OCI-LY1 (cell line): ENCODE measurements at regions not wholly inside any gene's neighbourhood (a gene's known extent, or its start where the extent isn't known, plus 50 kb on each side); places are given as distances from the start of the nearest gene placed in this dataset.

Experiments used
- H2AFZ ChIP-seq: fragments of 200-600 bp; sonication (generic), shearing (Covaris generic); 2 replicates; pipeline ENCODE4 v1.6.0; 2014; ENCODE audit warnings: antibody characterized with exemption, mild to moderate bottlenecking, low read length
- H3F3A ChIP-seq: fragments of 200-600 bp; sonication (generic), shearing (Covaris generic); 2 replicates; pipeline ENCODE4 v1.6.0; 2014; ENCODE audit warnings: mild to moderate bottlenecking, antibody characterized with exemption, low read length, moderate library complexity; ENCODE audit not compliant: insufficient read depth
- H3K27ac ChIP-seq: fragments of 200-600 bp; sonication (generic); 2 replicates; pipeline ENCODE4 v1.5.1; 2014; ENCODE audit warnings: low read length, mixed run types, mild to moderate bottlenecking, low read depth; ENCODE audit not compliant: poor library complexity, severe bottlenecking
- H3K27me3 ChIP-seq: fragments of 200-600 bp; sonication (generic); 2 replicates; pipeline ENCODE4 v1.6.0; 2014; ENCODE audit warnings: antibody characterized with exemption, mild to moderate bottlenecking, low read length, moderate library complexity; ENCODE audit not compliant: insufficient read depth
- H3K36me3 ChIP-seq: fragments of 200-600 bp; sonication (generic); 2 replicates; pipeline ENCODE4 v1.6.1; 2014; ENCODE audit warnings: mild to moderate bottlenecking, antibody characterized with exemption, low read length, moderate library complexity, mixed read lengths; ENCODE audit not compliant: insufficient read depth
- H3K4me1 ChIP-seq: fragments of 200-600 bp; sonication (generic); 2 replicates; pipeline ENCODE4 v1.5.1; 2014; ENCODE audit warnings: mild to moderate bottlenecking, low read length, moderate library complexity; ENCODE audit not compliant: insufficient read depth, severe bottlenecking
- H3K4me2 ChIP-seq: fragments of 200-600 bp; sonication (generic), shearing (Covaris generic); 2 replicates; pipeline ENCODE4 v1.6.1; 2014; ENCODE audit warnings: low read length
- H3K4me3 ChIP-seq: fragments of 200-600 bp; sonication (generic); 2 replicates; pipeline ENCODE4 v1.5.1; 2014; ENCODE audit warnings: low read length, low read depth, mild to moderate bottlenecking, mixed read lengths; ENCODE audit not compliant: poor library complexity, severe bottlenecking
- H3K79me2 ChIP-seq: fragments of 200-600 bp; shearing (Covaris generic); 2 replicates; pipeline ENCODE4 v1.6.1; 2016; ENCODE audit warnings: mixed run types, low read length, mixed read lengths; ENCODE audit not compliant: insufficient read depth
- H3K9ac ChIP-seq: fragments of 200-600 bp; sonication (generic), shearing (Covaris generic); 2 replicates; pipeline ENCODE4 v1.6.1; 2014; ENCODE audit warnings: mild to moderate bottlenecking, low read length, mixed read lengths
- H3K9me2 ChIP-seq: fragments of 200-600 bp; sonication (generic), shearing (Covaris generic); 2 replicates; pipeline ENCODE4 v1.6.1; 2014; ENCODE audit warnings: low read depth, mild to moderate bottlenecking, low read length, mixed read lengths
- H3K9me3 ChIP-seq: fragments of 200-600 bp; shearing (Covaris generic); 2 replicates; pipeline ENCODE4 v1.6.1; 2014; ENCODE audit warnings: low read length, mixed read lengths
- H4K20me1 ChIP-seq: fragments of 200-600 bp; sonication (generic), shearing (Covaris generic); 2 replicates; pipeline ENCODE4 v1.6.0; 2016; ENCODE audit warnings: mild to moderate bottlenecking, low read length; ENCODE audit not compliant: insufficient read depth
- EZH2 ChIP-seq: fragments of 200-600 bp; sonication (generic), shearing (Covaris generic); IDR thresholded peaks from 2 replicates; pipeline ENCODE4 v1.8.0; 2017; ENCODE audit warnings: borderline replicate concordance, mixed run types, mild to moderate bottlenecking, antibody characterized with exemption, low read length, moderate library complexity, mixed read lengths
- TF ChIP-seq, protein P1 (sequence below): fragments of 200-600 bp; sonication (generic), shearing (Covaris generic); IDR thresholded peaks from 2 replicates; pipeline ENCODE4 v1.5.1; 2017; ENCODE audit warnings: mild to moderate bottlenecking, antibody characterized with exemption, low read length, moderate library complexity, mixed read lengths

DNA sequence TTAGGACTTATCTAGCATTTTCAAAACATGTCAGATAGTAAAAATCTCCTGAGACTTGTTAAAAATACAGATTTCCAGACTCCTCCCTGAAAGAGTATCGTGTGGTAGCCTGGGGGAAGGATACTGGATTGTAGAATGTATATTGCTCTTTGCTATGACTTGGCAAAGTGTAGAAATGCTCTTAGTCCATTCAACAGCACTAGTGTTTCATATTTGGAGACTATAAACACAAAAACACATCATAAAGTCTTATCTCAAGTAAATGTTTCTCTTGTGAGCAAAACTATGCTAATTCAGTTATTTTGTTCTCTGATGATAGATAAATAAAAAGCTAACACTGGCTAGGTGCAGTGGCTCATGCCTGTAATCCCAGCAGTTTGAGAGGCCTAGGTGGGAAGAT, 137.5 kb upstream of the PRPS1L1 start:
- H4K20me1 ChIP-seq = no peaks in the 10 kb centered on the region
- no peak overlapping the region for H3K4me2 ChIP-seq
- no peak overlapping the region for H2AFZ ChIP-seq
- no peaks in the 10 kb centered on the region for H3F3A ChIP-seq
- H3K9me2 ChIP-seq = no peaks in the 10 kb centered on the region
- no peak for TF ChIP-seq EZH2
- TF ChIP-seq, protein P1, sequence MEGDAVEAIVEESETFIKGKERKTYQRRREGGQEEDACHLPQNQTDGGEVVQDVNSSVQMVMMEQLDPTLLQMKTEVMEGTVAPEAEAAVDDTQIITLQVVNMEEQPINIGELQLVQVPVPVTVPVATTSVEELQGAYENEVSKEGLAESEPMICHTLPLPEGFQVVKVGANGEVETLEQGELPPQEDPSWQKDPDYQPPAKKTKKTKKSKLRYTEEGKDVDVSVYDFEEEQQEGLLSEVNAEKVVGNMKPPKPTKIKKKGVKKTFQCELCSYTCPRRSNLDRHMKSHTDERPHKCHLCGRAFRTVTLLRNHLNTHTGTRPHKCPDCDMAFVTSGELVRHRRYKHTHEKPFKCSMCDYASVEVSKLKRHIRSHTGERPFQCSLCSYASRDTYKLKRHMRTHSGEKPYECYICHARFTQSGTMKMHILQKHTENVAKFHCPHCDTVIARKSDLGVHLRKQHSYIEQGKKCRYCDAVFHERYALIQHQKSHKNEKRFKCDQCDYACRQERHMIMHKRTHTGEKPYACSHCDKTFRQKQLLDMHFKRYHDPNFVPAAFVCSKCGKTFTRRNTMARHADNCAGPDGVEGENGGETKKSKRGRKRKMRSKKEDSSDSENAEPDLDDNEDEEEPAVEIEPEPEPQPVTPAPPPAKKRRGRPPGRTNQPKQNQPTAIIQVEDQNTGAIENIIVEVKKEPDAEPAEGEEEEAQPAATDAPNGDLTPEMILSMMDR = no peak
- no peaks in the 10 kb centered on the region for H3K4me1 ChIP-seq
- no peaks in the 10 kb centered on the region for H3K36me3 ChIP-seq
- no peaks in the 10 kb centered on the region for H3K27me3 ChIP-seq
- no peaks in the 10 kb centered on the region for H3K9me3 ChIP-seq
- H3K27ac ChIP-seq = no peak overlapping the region
- no peak overlapping the region for H3K4me3 ChIP-seq
- no peak overlapping the region for H3K9ac ChIP-seq
- H3K79me2 ChIP-seq = no peaks in the 10 kb centered on the region

DNA sequence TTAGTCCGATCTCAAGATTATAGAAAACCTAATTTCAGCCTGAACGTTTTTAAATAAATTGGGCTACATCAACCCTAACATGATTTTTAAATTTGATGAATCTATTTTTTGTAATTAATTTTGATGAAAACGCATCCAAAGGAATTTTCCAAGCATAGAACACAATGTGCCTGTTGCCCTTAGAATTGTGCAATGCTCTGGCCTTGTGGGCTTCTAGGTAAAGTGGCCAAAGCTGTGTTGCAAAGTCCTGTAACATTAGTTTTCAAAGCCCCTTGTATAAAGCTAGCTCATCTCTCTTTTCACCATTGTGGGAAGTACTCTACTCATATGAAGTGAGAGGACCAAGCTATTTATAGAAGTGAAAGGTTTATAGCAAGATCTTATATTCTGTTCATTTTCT, 138.4 kb upstream of the PRPS1L1 start:
- no peak overlapping the region for H3K27ac ChIP-seq
- no peaks in the 10 kb centered on the region for H3K9me3 ChIP-seq
- H3K4me1 ChIP-seq = no peaks in the 10 kb centered on the region
- H3K27me3 ChIP-seq = no peaks in the 10 kb centered on the region
- no peak overlapping the region for H3K4me3 ChIP-seq
- TF ChIP-seq, protein P1 = no peak
- no peak for TF ChIP-seq EZH2
- no peaks in the 10 kb centered on the region for H3F3A ChIP-seq
- no peaks in the 10 kb centered on the region for H3K36me3 ChIP-seq
- H3K9ac ChIP-seq = no peak overlapping the region
- H2AFZ ChIP-seq = no peak overlapping the region
- no peaks in the 10 kb centered on the region for H3K9me2 ChIP-seq
- no peaks in the 10 kb centered on the region for H4K20me1 ChIP-seq
- no peak overlapping the region for H3K4me2 ChIP-seq
- no peaks in the 10 kb centered on the region for H3K79me2 ChIP-seq

DNA sequence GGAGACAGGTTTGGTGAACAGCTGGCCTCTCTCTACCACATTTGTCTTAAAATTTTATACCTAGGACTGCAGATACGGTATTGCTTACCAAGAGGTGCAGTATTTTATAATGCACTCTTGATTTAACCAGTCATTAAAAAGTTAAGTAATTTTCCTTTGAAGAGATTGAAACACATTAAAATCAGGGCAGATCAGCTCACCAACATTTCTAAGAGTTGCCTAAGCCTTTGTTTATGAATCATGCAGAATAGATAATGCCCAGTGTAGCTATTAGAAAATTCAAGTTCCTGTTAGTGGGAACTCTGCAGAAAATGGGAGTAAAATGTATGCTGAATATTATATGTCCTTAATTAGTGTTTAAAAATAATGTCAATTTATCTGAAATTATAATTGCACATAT, 140.2 kb upstream of the PRPS1L1 start:
- no peak overlapping the region for H2AFZ ChIP-seq

More for the DNA sequence above, 140.2 kb upstream of the PRPS1L1 start:
- no peaks in the 10 kb centered on the region for H3K79me2 ChIP-seq
- no peaks in the 10 kb centered on the region for H4K20me1 ChIP-seq
- H3K9ac ChIP-seq = no peak overlapping the region
- no peak overlapping the region for H3K4me2 ChIP-seq
- H3F3A ChIP-seq = no peaks in the 10 kb centered on the region
- no peaks in the 10 kb centered on the region for H3K4me1 ChIP-seq
- no peak overlapping the region for H3K27ac ChIP-seq
- no peaks in the 10 kb centered on the region for H3K27me3 ChIP-seq
- H3K9me3 ChIP-seq = no peaks in the 10 kb centered on the region
- no peaks in the 10 kb centered on the region for H3K9me2 ChIP-seq
- no peak overlapping the region for H3K4me3 ChIP-seq
- H3K36me3 ChIP-seq = no peaks in the 10 kb centered on the region
- TF ChIP-seq, protein P1 = no peak
- no peak for TF ChIP-seq EZH2
